Vagina (tissue), 2 donors: ENCODE measurements at regions not wholly inside any gene's neighbourhood (a gene's known extent, or its start where the extent isn't known, plus 50 kb on each side); places are given as distances from the start of the nearest gene placed in this dataset.

Experiments
- CTCF ChIP-seq, 3 experiments: fragments of 450-650 bp in 2 of 3; fragments of 200-600 bp in 1 of 3; sonication (generic) in 1 of 3; IDR thresholded peaks; one replicate each; pipeline ENCODE4 v1.5.1; 2017 to 2019; ENCODE audit warnings: antibody characterized with exemption in 3 of 3, mild to moderate bottlenecking in 2 of 3, moderate library complexity in 2 of 3
- POLR2A ChIP-seq, 2 donors: fragments of 450-650 bp; IDR thresholded peaks; one replicate each; pipeline ENCODE4 v1.6.1; 2017; ENCODE audit warnings: antibody characterized with exemption in 2 of 2, mild to moderate bottlenecking in 2 of 2, moderate library complexity in 2 of 2

- no peak for TF ChIP-seq CTCF (IDR thresholded peaks at IDR 0.05)
- no peak for TF ChIP-seq POLR2A (IDR thresholded peaks at IDR 0.05)
Observed at GRCh38 chr10:78931321-78932053, 137.3 kb upstream of the ZMIZ1 start.
